LNCaP clone FGC (cell line): ENCODE measurements at regions not wholly inside any gene's neighbourhood (a gene's known extent, or its start where the extent isn't known, plus 50 kb on each side); places are given as distances from the start of the nearest gene placed in this dataset.
A peak's percentile ranks its signal among the peaks of the same experiment; 100 is the strongest.

Source experiments
- DNase-seq: peaks from one replicate; pipeline ENCODE4 v3.0.0-alpha.2; 2011; ENCODE audit warnings: low read depth
- H3K4me3 ChIP-seq: 2 replicates; pipeline ENCODE4 v1.5.1; 2011; ENCODE audit warnings: mild to moderate bottlenecking, low read depth, low read length, control low read depth
- CTCF ChIP-seq: IDR thresholded peaks from 2 replicates; pipeline ENCODE4 v1.5.1; 2012; ENCODE audit warnings: mild to moderate bottlenecking; ENCODE audit not compliant: control insufficient read depth, insufficient read depth; ENCODE audit errors: extremely low read depth

DNA sequence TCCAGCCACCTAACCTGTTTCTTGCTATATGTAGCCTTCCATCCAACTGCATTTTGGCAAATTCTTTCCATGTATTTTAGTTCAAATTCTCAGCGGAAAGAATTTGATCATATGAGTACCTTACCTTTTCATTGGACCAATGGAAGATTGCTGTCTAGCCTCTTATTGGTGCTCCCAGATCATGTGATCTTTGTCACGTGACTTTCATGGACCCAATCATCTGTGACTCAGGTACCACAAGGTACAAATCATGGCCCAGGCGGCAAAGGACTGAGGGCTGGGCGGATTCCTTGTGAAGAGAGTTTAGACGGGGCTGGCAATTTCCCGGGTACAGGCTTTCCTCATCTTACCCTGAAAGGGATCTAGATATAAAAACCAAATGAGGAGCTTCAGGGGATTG lies 85.9 kb upstream of the TBX20 start:
- no peak for DNase-seq
- H3K4me3 ChIP-seq: no peak overlapping the region
- TF ChIP-seq CTCF: no peak

- H3K4me3 ChIP-seq: no peak overlapping the region
- DNase-seq: no peak
- no peak for TF ChIP-seq CTCF
These were observed 82.5 kb upstream of the TBX20 start for GRCh38 chr7:35336444-35336843.

DNA sequence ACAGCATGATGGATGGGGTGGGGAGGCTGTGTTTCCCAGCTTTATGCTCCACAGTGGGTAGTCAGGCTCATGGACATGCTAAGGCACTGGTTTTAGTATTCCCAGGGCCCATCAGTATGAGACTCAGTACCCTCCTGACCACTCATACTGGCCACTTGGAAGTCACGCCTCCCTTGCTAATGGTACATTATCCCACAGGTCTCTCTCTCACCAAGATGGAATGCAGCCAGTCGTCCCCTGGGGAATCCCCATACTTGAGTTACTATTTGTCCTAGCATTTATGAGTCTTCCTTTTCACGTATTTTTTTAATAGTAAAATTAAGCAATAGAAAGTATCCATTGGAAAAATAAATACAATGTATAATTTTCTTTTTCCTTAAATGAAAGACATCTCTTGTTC lies 80.6 kb upstream of the TBX20 start:
- TF ChIP-seq CTCF: no peak
- H3K4me3 ChIP-seq: no peak overlapping the region
- peak; percentile 4 for DNase-seq

GRCh38 chr7:35333265-35333664 lies 79.4 kb upstream of the TBX20 start:
- no peak for TF ChIP-seq CTCF
- H3K4me3 ChIP-seq: no peak overlapping the region
- no peak for DNase-seq

DNA sequence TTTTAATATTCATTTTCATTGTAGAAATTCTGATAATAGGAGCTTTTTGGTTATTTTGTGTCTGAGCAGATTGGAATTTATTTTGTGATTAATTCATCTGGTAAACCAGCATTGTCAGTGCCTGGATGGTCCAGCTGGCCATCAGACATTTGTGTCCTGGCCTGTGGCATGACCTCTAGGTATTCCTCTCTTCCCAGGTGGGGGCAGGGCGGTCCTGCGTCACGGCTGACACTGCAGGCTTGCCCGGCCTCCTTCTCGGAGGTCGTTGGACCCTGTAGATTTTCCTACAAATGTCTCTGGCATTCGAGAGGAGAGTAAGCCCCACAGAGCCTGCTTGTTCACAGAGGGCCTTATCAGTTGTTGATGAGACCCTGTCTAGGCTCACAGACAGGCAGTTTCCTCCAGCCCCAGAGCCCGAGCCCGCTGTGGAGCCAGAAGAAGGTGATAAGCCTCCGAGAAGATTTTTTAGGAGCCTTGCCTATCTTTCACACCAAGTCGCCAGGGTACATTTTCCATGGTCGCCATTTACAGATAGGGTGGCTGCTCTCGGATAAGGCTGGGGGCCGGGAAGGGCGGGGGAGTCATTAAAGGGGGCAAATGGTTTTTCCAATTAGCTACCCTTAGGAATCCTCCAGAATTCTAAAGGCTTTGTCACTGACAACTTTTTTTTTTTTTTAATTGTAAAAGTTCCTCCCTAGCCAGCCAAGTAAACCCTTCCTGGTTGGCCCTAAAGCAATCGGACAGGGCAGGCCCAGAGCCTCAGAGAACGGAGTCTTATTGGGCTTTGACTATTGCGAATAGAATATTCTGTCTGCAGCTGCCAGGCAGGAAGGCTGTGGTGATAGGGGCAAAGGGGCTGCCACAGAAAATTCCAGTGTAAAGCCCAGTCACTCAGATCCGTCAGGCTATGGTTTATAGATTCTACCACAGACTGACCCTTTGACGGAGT lies 78.1 kb upstream of the TBX20 start:
- DNase-seq: no peak
- no peak for TF ChIP-seq CTCF
- H3K4me3 ChIP-seq: no peak overlapping the region

- H3K4me3 ChIP-seq: no peak overlapping the region
- TF ChIP-seq CTCF: no peak
- DNase-seq: no peak
These were observed 75.1 kb upstream of the TBX20 start for GRCh38 chr7:35329026-35329425.

DNA sequence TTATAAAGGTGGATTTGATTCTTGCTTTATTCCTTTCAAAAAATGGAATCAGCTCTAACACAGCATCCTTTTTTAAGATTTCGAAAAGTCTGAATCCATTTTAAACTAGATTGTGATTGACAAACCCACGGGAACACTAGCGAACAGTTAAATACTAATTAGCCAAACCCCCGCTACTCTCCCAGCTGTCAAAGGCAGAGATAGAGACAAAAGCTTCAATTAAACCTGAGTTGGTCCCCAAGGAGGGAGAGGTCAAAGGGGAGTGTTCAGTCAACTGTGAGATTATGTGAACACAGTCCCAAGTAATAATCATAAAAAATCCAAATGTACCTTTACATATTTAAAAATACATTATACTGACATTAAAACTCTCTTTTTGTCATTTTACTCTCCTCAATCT lies 65.7 kb upstream of the TBX20 start:
- no peak overlapping the region for H3K4me3 ChIP-seq
- no peak for TF ChIP-seq CTCF
- DNase-seq: no peak
